ENCODE measurements at regions not wholly inside any gene's neighbourhood (a gene's known extent, or its start where the extent isn't known, plus 50 kb on each side); places are given as distances from the start of the nearest gene placed in this dataset.

- DNase-seq: no peak
Measured at GRCh38 chr2:196403471-196403870, 232.1 kb upstream of the STK17B start.

GRCh38 chr2:196404276-196404675 is 232.9 kb upstream of the STK17B start:
- DNase-seq: no peak

- DNase-seq: no peak
Measured at GRCh38 chr2:196407675-196408264, 231.7 kb upstream of the CCDC150 start.

GRCh38 chr2:196409376-196409775 is 230.1 kb upstream of the CCDC150 start:
- DNase-seq: no peak

GRCh38 chr2:196410008-196410407 is 229.5 kb upstream of the CCDC150 start:
- DNase-seq: no peak

- DNase-seq: no peak
Measured at GRCh38 chr2:196413821-196414274, 225.7 kb upstream of the CCDC150 start.

GRCh38 chr2:196415384-196415783 is 224.1 kb upstream of the CCDC150 start:
- DNase-seq: no peak

GRCh38 chr2:196420143-196420542 is 219.4 kb upstream of the CCDC150 start:
- DNase-seq: no peak

- no peak for DNase-seq
Measured at GRCh38 chr2:196421880-196422279, 217.6 kb upstream of the CCDC150 start.

GRCh38 chr2:196422361-196422760 is 217.2 kb upstream of the CCDC150 start:
- no peak for DNase-seq

- no peak for DNase-seq
Measured at GRCh38 chr2:196426122-196426521, 213.4 kb upstream of the CCDC150 start.

GRCh38 chr2:196427986-196428634 is 211.4 kb upstream of the CCDC150 start:
- no peak for DNase-seq

- DNase-seq: no peak
Measured at GRCh38 chr2:196431076-196431475, 208.4 kb upstream of the CCDC150 start.

GRCh38 chr2:196431957-196432356 is 207.6 kb upstream of the CCDC150 start:
- peak; percentile 30 for DNase-seq

- DNase-seq: no peak
Measured at GRCh38 chr2:196433116-196433515, 206.4 kb upstream of the CCDC150 start.

- no peak for DNase-seq
Measured at GRCh38 chr2:196434217-196434616, 205.3 kb upstream of the CCDC150 start.

GRCh38 chr2:196435189-196435588 is 204.3 kb upstream of the CCDC150 start:
- DNase-seq: no peak

- DNase-seq: no peak
Measured at GRCh38 chr2:196437626-196438025, 201.9 kb upstream of the CCDC150 start.

GRCh38 chr2:196439760-196440159 is 199.8 kb upstream of the CCDC150 start:
- no peak for DNase-seq

- no peak for DNase-seq
Measured at GRCh38 chr2:196440413-196440812, 199.1 kb upstream of the CCDC150 start.

- DNase-seq: no peak
Measured at GRCh38 chr2:196441527-196441926, 198.0 kb upstream of the CCDC150 start.

- DNase-seq: no peak
Measured at GRCh38 chr2:196442211-196442610, 197.3 kb upstream of the CCDC150 start.

- DNase-seq: no peak
Measured at GRCh38 chr2:196444442-196444841, 195.1 kb upstream of the CCDC150 start.

- no peak for DNase-seq
Measured at GRCh38 chr2:196445991-196446390, 193.5 kb upstream of the CCDC150 start.
